CD14-positive monocyte (primary cell): ENCODE measurements at regions not wholly inside any gene's neighbourhood (a gene's known extent, or its start where the extent isn't known, plus 50 kb on each side); places are given as distances from the start of the nearest gene placed in this dataset.

ENCODE experiments used
- DNase-seq, 3 donors: peaks; one replicate each; pipeline ENCODE4 v3.0.0-alpha.2; 2011 to 2022
- H2AFZ ChIP-seq: 2 replicates; pipeline ENCODE4 v1.6.0; 2012; ENCODE audit warnings: mild to moderate bottlenecking, low read depth, low read length, inconsistent platforms; ENCODE audit not compliant: insufficient read depth, poor library complexity, severe bottlenecking
- H3K27ac ChIP-seq, 2 donors: 1 replicate in 1 of 2; 2 replicates in 1 of 2; pipeline ENCODE4 v1.5.1; 2012 to 2013; ENCODE audit warnings: low read length in 2 of 2, control low read depth in 1 of 2, inconsistent platforms in 1 of 2, low read depth in 1 of 2, mild to moderate bottlenecking in 1 of 2
- H3K27me3 ChIP-seq, 2 donors: one replicate each; pipeline versions ENCODE4 v1.6.0 to v1.6.1; 2011 to 2013; ENCODE audit warnings: low read length in 2 of 2; ENCODE audit not compliant: control insufficient read depth in 2 of 2, insufficient read depth in 2 of 2
- H3K36me3 ChIP-seq, 2 donors: replicated peaks in 1 of 2; 1 replicate in 1 of 2; 2 replicates in 1 of 2; pipeline versions ENCODE4 v1.5.1 to v1.6.1; 2012 to 2013; ENCODE audit warnings: low read length in 2 of 2, control low read depth in 1 of 2, inconsistent platforms in 1 of 2, mild to moderate bottlenecking in 1 of 2; ENCODE audit not compliant: insufficient read depth in 2 of 2, control insufficient read depth in 1 of 2
- H3K4me1 ChIP-seq, 2 donors: 1 replicate in 1 of 2; 2 replicates in 1 of 2; pipeline versions ENCODE4 v1.5.1 to v1.6.1; 2012 to 2013; ENCODE audit warnings: low read length in 2 of 2, control low read depth in 1 of 2, inconsistent platforms in 1 of 2, mild to moderate bottlenecking in 1 of 2, moderate library complexity in 1 of 2; ENCODE audit not compliant: insufficient read depth in 2 of 2, control insufficient read depth in 1 of 2
- H3K4me2 ChIP-seq: replicated peaks from 2 replicates; pipeline ENCODE3; 2012; ENCODE audit warnings: low read length, moderate library complexity, mild to moderate bottlenecking; ENCODE audit not compliant: poor library complexity, severe bottlenecking; ENCODE audit errors: extremely low read depth
- H3K4me3 ChIP-seq, 3 experiments: fragments of 200-600 bp in 1 of 3; sonication (generic) in 1 of 3; replicated peaks in 1 of 3; 1 replicate in 2 of 3; 2 replicates in 1 of 3; pipeline ENCODE4 v1.5.1; 2011 to 2013; ENCODE audit warnings: low read length in 3 of 3, mild to moderate bottlenecking in 3 of 3, control low read depth in 2 of 3, low read depth in 2 of 3, inconsistent platforms in 1 of 3, moderate library complexity in 1 of 3
- H3K79me2 ChIP-seq: 2 replicates; pipeline ENCODE4 v1.6.0; 2012; ENCODE audit warnings: mild to moderate bottlenecking, control low read depth, inconsistent platforms, low read length, moderate library complexity; ENCODE audit not compliant: insufficient read depth
- H3K9ac ChIP-seq: 2 replicates; pipeline ENCODE4 v1.6.0; 2017; ENCODE audit warnings: low read length, mild to moderate bottlenecking; ENCODE audit not compliant: insufficient read depth, poor library complexity, severe bottlenecking
- H3K9me3 ChIP-seq, 2 donors: replicated peaks in 1 of 2; 1 replicate in 1 of 2; 2 replicates in 1 of 2; pipeline versions ENCODE4 v1.5.1 to v1.6.1; 2012 to 2013; ENCODE audit warnings: low read length in 2 of 2, control low read depth in 1 of 2; ENCODE audit not compliant: control insufficient read depth in 1 of 2, insufficient read depth in 1 of 2
- H4K20me1 ChIP-seq: 2 replicates; pipeline ENCODE4 v1.6.0; 2012; ENCODE audit warnings: mild to moderate bottlenecking, low read length, control low read depth, moderate library complexity; ENCODE audit not compliant: insufficient read depth
- H3K27ac Mint-ChIP-seq, 7 donors: one replicate each; pipeline ENCODE4 v1.8.0; 2020; ENCODE audit warnings: mild to moderate bottlenecking in 7 of 7, mixed read lengths in 7 of 7, moderate library complexity in 6 of 7, inconsistent platforms in 2 of 7
- H3K27me3 Mint-ChIP-seq, 3 donors: one replicate each; pipeline ENCODE4 v1.8.0; 2021 to 2022; ENCODE audit warnings: low read depth in 3 of 3, mild to moderate bottlenecking in 3 of 3, mixed read lengths in 3 of 3, moderate library complexity in 3 of 3, inconsistent platforms in 1 of 3
- H3K36me3 Mint-ChIP-seq, 2 donors: one replicate each; pipeline ENCODE4 v1.8.0; 2020; ENCODE audit warnings: mixed read lengths in 2 of 2, inconsistent platforms in 1 of 2, mild to moderate bottlenecking in 1 of 2
- H3K4me1 Mint-ChIP-seq: one replicate; pipeline ENCODE4 v1.8.0; 2020; ENCODE audit warnings: mild to moderate bottlenecking, mixed read lengths
- H3K4me3 Mint-ChIP-seq, 2 donors: one replicate each; pipeline ENCODE4 v1.8.0; 2020; ENCODE audit warnings: mild to moderate bottlenecking in 2 of 2, mixed read lengths in 2 of 2, moderate library complexity in 1 of 2
- H3K9me3 Mint-ChIP-seq, 7 donors: one replicate each; pipeline ENCODE4 v1.8.0; 2020 to 2022; ENCODE audit warnings: mixed read lengths in 7 of 7, mild to moderate bottlenecking in 6 of 7, moderate library complexity in 6 of 7, inconsistent platforms in 2 of 7
- CTCF ChIP-seq: fragments of 200-600 bp; IDR thresholded peaks from one replicate; pipeline ENCODE4 v1.8.0; 2022; ENCODE audit warnings: antibody characterized with exemption, mild to moderate bottlenecking
- WGBS: methylation state at CpG from one replicate; pipeline ENCODE4 v1.1.5; 2013; ENCODE audit warnings: missing lambda C conversion rate; ENCODE audit not compliant: insufficient coverage; 5-methylcytosine and 5-hydroxymethylcytosine counted together
- intact Hi-C, 2 donors: fragments of 100-400 bp; cut with micrococcal nuclease; formaldehyde crosslinking; loops; one replicate each; pipeline versions ENCODE4 v1.15.0 to v1.15.1; 2023

- H3K4me3 ChIP-seq: no peak overlapping the region
- no peaks in the 10 kb centered on the region for H3K79me2 ChIP-seq
- no peaks in the 10 kb centered on the region for H3K36me3 ChIP-seq
- H3K4me2 ChIP-seq: no peak overlapping the region
- no peaks in the 10 kb centered on the region for H3K27me3 ChIP-seq
- intact Hi-C loops: no loop called here
- DNase-seq: no peak
- H3K4me1 Mint-ChIP-seq: peaks cover 2% of the 10 kb centered on the region
- no peak overlapping the region for H3K27ac Mint-ChIP-seq
- WGBS: 90% methylated on average over 5 of the region's 6 CpGs
- no peak overlapping the region for H2AFZ ChIP-seq
- H3K27me3 Mint-ChIP-seq: peaks cover 4 to 9% (median 6%) of the 10 kb centered on the region in 3 donors
- no peak overlapping the region for H3K9ac ChIP-seq
- H3K4me3 Mint-ChIP-seq: no peak overlapping the region
- H3K4me1 ChIP-seq: no peaks in the 10 kb centered on the region
- no peaks in the 10 kb centered on the region for H3K9me3 ChIP-seq
- H3K27ac ChIP-seq: no peak overlapping the region
- H3K9me3 Mint-ChIP-seq: peaks cover 0 to 8% (median 0%) of the 10 kb centered on the region in 7 donors
- no peaks in the 10 kb centered on the region for H4K20me1 ChIP-seq
- TF ChIP-seq CTCF: no peak
- H3K36me3 Mint-ChIP-seq: no peaks in the 10 kb centered on the region
Observed at GRCh38 chr10:78280604-78281003, 246.9 kb downstream of the RPS24 start.

GRCh38 chr10:78281627-78282026 lies 248.0 kb downstream of the RPS24 start:
- no peaks in the 10 kb centered on the region for H3K79me2 ChIP-seq
- H3K27ac Mint-ChIP-seq: peak overlapping the region in 1 of 7 donors; percentile 74
- no peak overlapping the region for H3K4me3 ChIP-seq
- H3K9me3 ChIP-seq: no peaks in the 10 kb centered on the region
- peaks cover 0 to 3% (median 0%) of the 10 kb centered on the region in 7 donors for H3K9me3 Mint-ChIP-seq
- H3K4me1 ChIP-seq: no peaks in the 10 kb centered on the region
- H2AFZ ChIP-seq: no peak overlapping the region
- no peak overlapping the region for H3K4me2 ChIP-seq
- H3K27me3 ChIP-seq: no peaks in the 10 kb centered on the region
- no peaks in the 10 kb centered on the region for H4K20me1 ChIP-seq
- WGBS: 95% methylated on average over 4 of the region's 4 CpGs
- H3K27ac ChIP-seq: no peak overlapping the region
- no peak for TF ChIP-seq CTCF
- H3K36me3 Mint-ChIP-seq: no peaks in the 10 kb centered on the region
- no peaks in the 10 kb centered on the region for H3K4me1 Mint-ChIP-seq
- no peak overlapping the region for H3K4me3 Mint-ChIP-seq
- H3K36me3 ChIP-seq: no peaks in the 10 kb centered on the region
- no peak overlapping the region for H3K9ac ChIP-seq
- intact Hi-C loops: no loop called here
- peaks cover 2 to 9% (median 4%) of the 10 kb centered on the region in 3 donors for H3K27me3 Mint-ChIP-seq
- DNase-seq: no peak
